H1 (cell line): ENCODE measurements at regions not wholly inside any gene's neighbourhood (a gene's known extent, or its start where the extent isn't known, plus 50 kb on each side); places are given as distances from the start of the nearest gene placed in this dataset.

ENCODE experiments used
- CTCF ChIA-PET: fragments of 300-600 bp; sonication (Branson Sonifier 250); formaldehyde crosslinking; loops from one replicate; lab custom pipeline; 2021; ENCODE audit not compliant: partially characterized antibody; lab: Charles Lee
- POLR2A ChIA-PET: fragments of 300-600 bp; sonication (Branson Sonifier 250); formaldehyde crosslinking; loops from one replicate; lab custom pipeline; 2021; ENCODE audit warnings: inconsistent platforms; ENCODE audit not compliant: partially characterized antibody; lab: Charles Lee
- DNase-seq, 2 experiments: peaks; one replicate each; pipeline versions ENCODE4 v3.0.0 to v3.0.0-alpha.2; 2010 to 2022; ENCODE audit warnings: low spot score in 2 of 2, low read depth in 1 of 2, mixed read lengths in 1 of 2
- FAIRE-seq: peaks from 2 replicates; lab custom pipeline; 2011; peaks lifted over from hg19 to GRCh38; lab: Jason Lieb, UNC
- H2AFZ ChIP-seq: 2 replicates; pipeline ENCODE4 v1.8.1; 2012; ENCODE audit warnings: low read length, inconsistent platforms
- H2AK5ac ChIP-seq: 2 replicates; pipeline ENCODE4 v1.6.1; 2013; ENCODE audit warnings: low read depth, low read length
- H2BK120ac ChIP-seq: replicated peaks from 2 replicates; pipeline ENCODE3; 2013; ENCODE audit warnings: low read depth, low read length, inconsistent platforms
- H2BK12ac ChIP-seq: 2 replicates; pipeline ENCODE4 v1.6.1; 2013; ENCODE audit warnings: low read depth, low read length
- H2BK15ac ChIP-seq: 2 replicates; pipeline ENCODE4 v1.6.1; 2013; ENCODE audit warnings: low read length
- H2BK20ac ChIP-seq: 2 replicates; pipeline ENCODE4 v1.6.1; 2013; ENCODE audit warnings: low read length
- H2BK5ac ChIP-seq: 2 replicates; pipeline ENCODE4 v1.6.1; 2013; ENCODE audit warnings: low read depth, low read length
- H3K14ac ChIP-seq: 2 replicates; pipeline ENCODE4 v1.6.1; 2013; ENCODE audit warnings: inconsistent platforms; ENCODE audit not compliant: insufficient read length
- H3K18ac ChIP-seq: 2 replicates; pipeline ENCODE4 v1.6.1; 2013; ENCODE audit warnings: low read length; ENCODE audit errors: extremely low read depth
- H3K23ac ChIP-seq: 2 replicates; pipeline ENCODE4 v1.6.1; 2013; ENCODE audit warnings: inconsistent platforms; ENCODE audit not compliant: insufficient read length
- H3K23me2 ChIP-seq: 2 replicates; pipeline ENCODE4 v1.6.1; 2013; ENCODE audit warnings: low read depth, low read length
- H3K27ac ChIP-seq: 2 replicates; pipeline ENCODE4 v1.6.1; 2011; ENCODE audit warnings: low read depth, low read length, inconsistent platforms
- H3K27me3 ChIP-seq, 4 experiments: replicated peaks in 1 of 4; 1 replicate in 1 of 4; 2 replicates in 3 of 4; pipeline versions ENCODE4 v1.6.1 to v1.8.1; 2011 to 2013; ENCODE audit warnings: low read length in 3 of 4, mild to moderate bottlenecking in 3 of 4, inconsistent platforms in 2 of 4, mixed read lengths in 2 of 4, moderate library complexity in 1 of 4; ENCODE audit not compliant: control insufficient read depth in 3 of 4, insufficient read depth in 3 of 4; ENCODE audit errors: extremely low read depth in 1 of 4
- H3K36me3 ChIP-seq, 4 experiments: 2 replicates each; pipeline versions ENCODE4 v1.6.1 to v1.8.1; 2011 to 2013; ENCODE audit warnings: mild to moderate bottlenecking in 4 of 4, low read length in 3 of 4, moderate library complexity in 2 of 4, control low read depth in 1 of 4, inconsistent platforms in 1 of 4; ENCODE audit not compliant: insufficient read depth in 4 of 4, control insufficient read depth in 2 of 4
- H3K4ac ChIP-seq: replicated peaks from 2 replicates; pipeline ENCODE3; 2013; ENCODE audit warnings: low read length, low read depth, mixed read lengths, inconsistent platforms; ENCODE audit not compliant: insufficient read length
- H3K4me1 ChIP-seq, 4 experiments: replicated peaks in 1 of 4; 1 replicate in 1 of 4; 2 replicates in 3 of 4; pipeline versions ENCODE4 v1.6.1 to v1.8.1; 2011 to 2013; ENCODE audit warnings: low read length in 3 of 4, inconsistent platforms in 2 of 4, mixed read lengths in 1 of 4; ENCODE audit not compliant: insufficient read depth in 4 of 4, control insufficient read depth in 3 of 4
- H3K4me2 ChIP-seq, 2 experiments: 2 replicates each; pipeline versions ENCODE4 v1.6.1 to v1.8.1; 2011 to 2013; ENCODE audit warnings: low read depth in 2 of 2, low read length in 2 of 2, control low read depth in 1 of 2, inconsistent platforms in 1 of 2, mild to moderate bottlenecking in 1 of 2; ENCODE audit not compliant: insufficient read depth in 1 of 2
- H3K4me3 ChIP-seq, 4 experiments: fragments of 200-600, 300-600 bp in 1 of 4; sonication (generic), shearing (Covaris generic), sonication (Bioruptor Twin) in 1 of 4; 2 replicates each; pipeline versions ENCODE4 v1.5.1 to v1.8.1; 2011 to 2016; ENCODE audit warnings: low read length in 4 of 4, low read depth in 3 of 4, control low read depth in 2 of 4, inconsistent platforms in 2 of 4, mild to moderate bottlenecking in 2 of 4, mixed read lengths in 1 of 4, moderate library complexity in 1 of 4; ENCODE audit not compliant: insufficient read depth in 2 of 4; ENCODE audit errors: extremely low read depth in 1 of 4
- H3K56ac ChIP-seq: replicated peaks from 2 replicates; pipeline ENCODE3; 2013; ENCODE audit warnings: low read depth, mild to moderate bottlenecking, mixed read lengths, low read length, inconsistent platforms; ENCODE audit not compliant: insufficient read length
- H3K79me1 ChIP-seq: 2 replicates; pipeline ENCODE4 v1.6.1; 2013; ENCODE audit warnings: low read depth, low read length, control low read depth
- H3K79me2 ChIP-seq, 2 experiments: 2 replicates each; pipeline versions ENCODE4 v1.6.1 to v1.8.1; 2012 to 2013; ENCODE audit warnings: low read length in 2 of 2, mild to moderate bottlenecking in 2 of 2, inconsistent platforms in 1 of 2; ENCODE audit not compliant: insufficient read depth in 2 of 2, control insufficient read depth in 1 of 2
- H3K9ac ChIP-seq, 4 experiments: replicated peaks in 1 of 4; 1 replicate in 1 of 4; 2 replicates in 3 of 4; pipeline versions ENCODE4 v1.6.1 to v1.8.1; 2011 to 2013; ENCODE audit warnings: low read depth in 3 of 4, low read length in 3 of 4, control low read depth in 2 of 4, mild to moderate bottlenecking in 2 of 4, moderate library complexity in 2 of 4, inconsistent platforms in 1 of 4; ENCODE audit errors: extremely low read depth in 1 of 4
- H3K9me3 ChIP-seq, 2 experiments: 2 replicates each; pipeline versions ENCODE4 v1.6.1 to v1.8.1; 2012 to 2013; ENCODE audit warnings: mild to moderate bottlenecking in 2 of 2, moderate library complexity in 2 of 2, control low read depth in 1 of 2, inconsistent platforms in 1 of 2, low read depth in 1 of 2, low read length in 1 of 2, mixed read lengths in 1 of 2; ENCODE audit not compliant: insufficient read depth in 2 of 2
- H4K20me1 ChIP-seq, 2 experiments: replicated peaks in 1 of 2; 2 replicates each; pipeline versions ENCODE3 to v1.8.1; 2011 to 2013; ENCODE audit warnings: inconsistent platforms in 2 of 2, low read length in 2 of 2, mild to moderate bottlenecking in 1 of 2; ENCODE audit not compliant: insufficient read depth in 2 of 2, control insufficient read depth in 1 of 2
- H4K5ac ChIP-seq: 2 replicates; pipeline ENCODE4 v1.6.1; 2013; ENCODE audit warnings: low read length, low read depth, mixed read lengths, inconsistent platforms; ENCODE audit not compliant: insufficient read length
- H4K8ac ChIP-seq: 2 replicates; pipeline ENCODE4 v1.8.0; 2013; ENCODE audit warnings: mild to moderate bottlenecking, moderate library complexity, low read length, inconsistent platforms; ENCODE audit not compliant: insufficient read depth; ENCODE audit errors: extremely low read depth
- H4K91ac ChIP-seq: replicated peaks from 2 replicates; pipeline ENCODE3; 2013; ENCODE audit warnings: low read length, mixed read lengths, inconsistent platforms; ENCODE audit not compliant: insufficient read length
- ASH2L ChIP-seq: fragments of 200-600, 300-600 bp; sonication (generic); IDR thresholded peaks from one replicate; pipeline ENCODE4 v1.7.1; 2017; ENCODE audit warnings: low read length
- CBX8 ChIP-seq: fragments of 300-800, 300-1000 bp; sonication (generic); IDR thresholded peaks from 2 replicates; pipeline ENCODE4 v1.7.1; 2016; ENCODE audit warnings: low read depth, low read length, borderline replicate concordance
- CTBP2 ChIP-seq: IDR thresholded peaks from 2 replicates; pipeline ENCODE4 v1.7.0; 2011; ENCODE audit warnings: borderline replicate concordance, mild to moderate bottlenecking, moderate library complexity, mixed read lengths, low read length; ENCODE audit not compliant: insufficient read depth, insufficient read length
- EZH2 ChIP-seq: fragments of 200-600 bp; sonication (generic); IDR thresholded peaks from 2 replicates; pipeline ENCODE4 v1.7.1; 2012; ENCODE audit warnings: low read depth, mild to moderate bottlenecking, moderate library complexity, low read length, inconsistent platforms; ENCODE audit not compliant: severe bottlenecking
- KDM1A ChIP-seq: fragments of 200-600, 300-600 bp; sonication (generic); IDR thresholded peaks from 2 replicates; pipeline ENCODE4 v1.7.1; 2016; ENCODE audit warnings: mild to moderate bottlenecking, low read length, borderline replicate concordance
- RNF2 ChIP-seq: fragments of 200-900, 300-1000 bp; sonication (generic); IDR thresholded peaks from 2 replicates; pipeline ENCODE4 v1.7.1; 2016; ENCODE audit warnings: borderline replicate concordance, low read depth, mild to moderate bottlenecking, antibody characterized with exemption, low read length; ENCODE audit not compliant: poor library complexity, severe bottlenecking; ENCODE audit errors: missing control alignments
- SAP30 ChIP-seq: fragments of 300-600 bp; sonication (generic); IDR thresholded peaks from 2 replicates; pipeline ENCODE4 v1.7.1; 2012; ENCODE audit warnings: low read length, moderate library complexity, mild to moderate bottlenecking, inconsistent platforms; ENCODE audit not compliant: insufficient read depth, insufficient replicate concordance
- SP1 ChIP-seq: IDR thresholded peaks from 2 replicates; pipeline ENCODE4 v1.6.1; 2011; ENCODE audit warnings: low read depth, low read length
- SP4 ChIP-seq: IDR thresholded peaks from 2 replicates; pipeline ENCODE4 v1.6.1; 2012; ENCODE audit warnings: low read length, inconsistent platforms
- SUZ12 ChIP-seq: fragments of 200-600 bp; sonication (generic); IDR thresholded peaks from 2 replicates; pipeline ENCODE4 v1.6.1; 2012; ENCODE audit warnings: mild to moderate bottlenecking, inconsistent platforms, low read length, moderate library complexity, mixed read lengths
- TAF7 ChIP-seq: optimal IDR thresholded peaks from 2 replicates; pipeline ENCODE3; 2011; ENCODE audit warnings: low read depth, mild to moderate bottlenecking, inconsistent platforms, low read length, moderate library complexity, borderline replicate concordance
- TBP ChIP-seq: IDR thresholded peaks from 2 replicates; pipeline ENCODE4 v1.6.1; 2011; ENCODE audit warnings: low read depth, low read length, improper control_type of control experiment
- TCF12 ChIP-seq: IDR thresholded peaks from 2 replicates; pipeline ENCODE4 v1.6.1; 2011; ENCODE audit warnings: low read depth, mild to moderate bottlenecking, low read length
- WGBS, 2 experiments: shearing (Covaris generic) in 1 of 2; methylation state at CpG; one replicate each; pipeline versions ENCODE4 v1.1.6 to v1.1.7; 2013 to 2015; ENCODE audit warnings: low lambda C conversion rate in 2 of 2, mixed read lengths in 2 of 2, inconsistent platforms in 1 of 2, low coverage in 1 of 2, missing lambda C conversion rate in 1 of 2; ENCODE audit not compliant: insufficient replicate concordance in 2 of 2, insufficient coverage in 1 of 2, insufficient read length in 1 of 2; ENCODE audit errors: extremely low coverage in 1 of 2, missing lambda C conversion rate in 1 of 2; 5-methylcytosine and 5-hydroxymethylcytosine counted together
- TF ChIP-seq, protein P1 (sequence below): IDR thresholded peaks from 2 replicates; pipeline ENCODE4 v1.6.1; 2011; ENCODE audit warnings: low read depth, mild to moderate bottlenecking, low read length; ENCODE audit not compliant: insufficient read depth

DNA sequence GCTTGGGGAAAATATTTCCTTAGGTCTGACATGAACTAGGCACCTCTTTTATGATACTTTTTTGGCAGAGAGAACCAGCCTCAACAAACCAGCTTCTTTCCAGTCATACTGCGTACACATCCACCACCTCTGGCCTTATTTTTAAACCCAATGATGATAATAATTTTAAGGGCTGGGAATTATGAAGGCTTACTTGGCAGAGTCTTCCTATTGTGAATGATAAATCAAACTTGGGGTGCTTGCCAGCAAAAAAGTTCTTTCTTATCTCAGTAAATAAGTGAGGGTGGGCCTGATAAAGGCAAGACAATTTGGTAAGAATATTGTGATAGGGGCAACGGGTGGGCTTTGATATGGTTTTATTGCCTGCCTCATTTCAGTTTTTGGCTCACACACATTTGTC, 1230.2 kb upstream of the ZEB2 start:
- H3K56ac ChIP-seq, result no peak overlapping the region
- H3K18ac ChIP-seq, result no peak overlapping the region
- no peaks in the 10 kb centered on the region for H3K79me2 ChIP-seq
- H4K20me1 ChIP-seq, result no peaks in the 10 kb centered on the region
- H4K8ac ChIP-seq, result no peak overlapping the region
- no peaks in the 10 kb centered on the region for H3K27me3 ChIP-seq
- no peak overlapping the region for H3K14ac ChIP-seq
- WGBS, 2 experiments, result 91% methylated on average over 2 of the region's 2 CpGs; no CpG with 5 or more reads in 1 of the 2 experiments
- H3K36me3 ChIP-seq, result no peaks in the 10 kb centered on the region
- H2BK20ac ChIP-seq, result no peak overlapping the region
- no peaks in the 10 kb centered on the region for H3K9me3 ChIP-seq
- H2BK5ac ChIP-seq, result no peak overlapping the region
- H3K79me1 ChIP-seq, result no peaks in the 10 kb centered on the region
- H3K4ac ChIP-seq, result no peak overlapping the region
- H2AK5ac ChIP-seq, result no peak overlapping the region
- H2AFZ ChIP-seq, result no peak overlapping the region
- CTCF ChIA-PET, result interaction anchor here (0.7 to 1.1 kb wide), 4 partner anchors 9 to 951 kb away, joined by 3 read pairs; no protein-coding TSS in a partner anchor
- H4K91ac ChIP-seq, result no peak overlapping the region
- no peak overlapping the region for H2BK120ac ChIP-seq
- no peak overlapping the region for H3K4me2 ChIP-seq
- H3K9ac ChIP-seq, result no peak overlapping the region
- no peak overlapping the region for H3K4me3 ChIP-seq
- FAIRE-seq (no peak), DNase-seq (no peak)
- H3K23ac ChIP-seq, result no peak overlapping the region
- H3K27ac ChIP-seq, result no peak overlapping the region
- H3K23me2 ChIP-seq, result no peaks in the 10 kb centered on the region
- no peak overlapping the region for H2BK15ac ChIP-seq
- H3K4me1 ChIP-seq, result peaks cover 2 to 9% (median 3%) of the 10 kb centered on the region in 4 experiments; a peak in 3 of 7 replicates
- H4K5ac ChIP-seq, result no peak overlapping the region
- H2BK12ac ChIP-seq, result no peak overlapping the region
- POLR2A ChIA-PET, result no interaction called here
- TF ChIP-seq TCF12 (no peak), KDM1A (no peak), SP4 (no peak), TAF7 (no peak), CTBP2 (no peak), SUZ12 (no peak), TBP (no peak), SAP30 (no peak), EZH2 (no peak), SP1 (no peak), ASH2L (no peak), CBX8 (no peak), RNF2 (no peak)
- TF ChIP-seq, protein P1, sequence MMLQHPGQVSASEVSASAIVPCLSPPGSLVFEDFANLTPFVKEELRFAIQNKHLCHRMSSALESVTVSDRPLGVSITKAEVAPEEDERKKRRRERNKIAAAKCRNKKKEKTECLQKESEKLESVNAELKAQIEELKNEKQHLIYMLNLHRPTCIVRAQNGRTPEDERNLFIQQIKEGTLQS, result no peak
